Panc1 (cell line): ENCODE measurements at regions not wholly inside any gene's neighbourhood (a gene's known extent, or its start where the extent isn't known, plus 50 kb on each side); places are given as distances from the start of the nearest gene placed in this dataset.

ENCODE experiments used
- ATAC-seq: fragments of 200-7000 bp; cut with Tn5 transposase; 2 replicates; pipeline ENCODE4 v1.9.1; 2020; ENCODE audit warnings: mild to moderate bottlenecking, moderate library complexity
- BruUV-seq: library from RNA; stranded (reverse); fragments of 400-500 nt; replicated peaks from 2 replicates; lab custom pipeline; 2021; lab: Mats Ljungman, UMichigan
- CTCF ChIA-PET: fragments of 300-600 bp; sonication (Branson Sonifier 250); formaldehyde crosslinking; loops from one replicate; lab custom pipeline; 2022; ENCODE audit warnings: antibody characterized with exemption; lab: Charles Lee
- POLR2A ChIA-PET: fragments of 300-600 bp; sonication (Branson Sonifier 250); formaldehyde crosslinking; loops from one replicate; lab custom pipeline; 2022; ENCODE audit warnings: antibody characterized with exemption; lab: Charles Lee
- DNase-seq: peaks from one replicate; pipeline ENCODE4 v3.0.0-alpha.2; 2010; ENCODE audit warnings: low read depth, low spot score
- H3K27ac ChIP-seq: 2 replicates; pipeline ENCODE4 v1.5.1; 2011; ENCODE audit warnings: mild to moderate bottlenecking, low read length, inconsistent platforms
- H3K27me3 ChIP-seq: fragments of 200-500 bp; sonication (Bioruptor generic); 2 replicates; pipeline ENCODE4 v1.6.0; 2014; ENCODE audit warnings: low read length, inconsistent platforms; ENCODE audit not compliant: control insufficient read depth, insufficient read depth
- H3K36me3 ChIP-seq: fragments of 200-500 bp; sonication (Bioruptor generic); 2 replicates; pipeline ENCODE4 v1.5.1; 2014; ENCODE audit warnings: inconsistent platforms, mild to moderate bottlenecking, low read length, moderate library complexity; ENCODE audit not compliant: control insufficient read depth, insufficient read depth
- H3K4me1 ChIP-seq: 2 replicates; pipeline ENCODE4 v1.5.1; 2011; ENCODE audit warnings: inconsistent platforms, mild to moderate bottlenecking, low read length, moderate library complexity; ENCODE audit not compliant: control insufficient read depth, insufficient read depth
- H3K4me3 ChIP-seq, 2 experiments: 2 replicates each; pipeline ENCODE4 v1.5.1; 2011 to 2012; ENCODE audit warnings: low read depth in 2 of 2, low read length in 2 of 2, mild to moderate bottlenecking in 2 of 2, inconsistent platforms in 1 of 2, moderate library complexity in 1 of 2
- H3K9me3 ChIP-seq: fragments of 200-500 bp; sonication (Bioruptor generic); 2 replicates; pipeline ENCODE4 v1.5.1; 2014; ENCODE audit warnings: low read depth, mild to moderate bottlenecking, inconsistent platforms, low read length, moderate library complexity; ENCODE audit not compliant: control insufficient read depth, insufficient read depth
- POLR2AphosphoS5 ChIP-seq: IDR thresholded peaks from 2 replicates; pipeline ENCODE4 v1.6.1; 2012; ENCODE audit warnings: mild to moderate bottlenecking, low read depth, low read length, moderate library complexity
- SIN3A ChIP-seq: IDR thresholded peaks from 2 replicates; pipeline ENCODE4 v1.6.1; 2012; ENCODE audit warnings: low read depth, mild to moderate bottlenecking, low read length, moderate library complexity, borderline replicate concordance; ENCODE audit not compliant: insufficient read depth
- TCF7L2 ChIP-seq: IDR thresholded peaks from 2 replicates; pipeline ENCODE4 v1.6.1; 2011; ENCODE audit warnings: mild to moderate bottlenecking, low read depth, low read length, inconsistent platforms
- in situ Hi-C: cut with HindIII; loops from 2 replicates; pipeline ENCODE4 v1.10.0; 2016; ENCODE audit warnings: low sequenced_read_pairs, low pct_unique_long_range_greater_than_20kb
- intact Hi-C: fragments of 100-400 bp; cut with micrococcal nuclease; formaldehyde crosslinking; loops from one replicate; pipeline ENCODE4 v1.10.0; 2022; ENCODE audit not compliant: unreplicated experiment
- TF ChIP-seq, protein P1 (sequence below): fragments of 450-650 bp; IDR thresholded peaks from 2 replicates; pipeline ENCODE4 v1.5.1; 2017; ENCODE audit warnings: mild to moderate bottlenecking
- TF ChIP-seq, protein P2 (sequence below), 2 experiments: IDR thresholded peaks; 2 replicates each; pipeline ENCODE4 v1.6.1; 2011 to 2012; ENCODE audit warnings: low read depth in 2 of 2, control low read depth in 1 of 2, low read length in 1 of 2, mild to moderate bottlenecking in 1 of 2, moderate library complexity in 1 of 2; ENCODE audit not compliant: insufficient read depth in 1 of 2

DNA sequence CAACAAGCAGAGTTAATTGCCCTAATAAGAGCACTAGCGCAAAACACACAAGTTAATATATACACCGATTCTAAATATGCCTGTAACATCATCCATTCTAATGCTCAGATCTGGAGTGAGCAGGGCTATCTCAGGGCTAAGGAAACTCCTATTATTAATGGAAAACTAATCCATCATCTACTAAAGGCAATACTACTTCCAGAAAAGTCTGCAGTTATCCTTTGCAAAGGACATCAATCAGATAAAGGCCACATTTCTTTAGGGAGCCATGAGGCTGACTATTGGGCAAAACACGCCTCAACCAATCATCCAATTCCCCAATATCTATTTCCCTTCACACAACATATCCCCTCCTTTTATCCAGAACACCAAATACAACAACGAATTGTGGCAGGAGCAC, 1032.3 kb upstream of the NUDT12 start:
- Histone ChIP-seq H3K27ac (no peak overlapping the region), H3K4me1 (no peaks in the 10 kb centered on the region), H3K4me3 (no peak overlapping the region), H3K36me3 (no peaks in the 10 kb centered on the region), H3K9me3 (peaks cover 7% of the 10 kb centered on the region; the same call in 1 of the 2 replicates), H3K27me3 (no peaks in the 10 kb centered on the region)
- TF ChIP-seq, protein P1, sequence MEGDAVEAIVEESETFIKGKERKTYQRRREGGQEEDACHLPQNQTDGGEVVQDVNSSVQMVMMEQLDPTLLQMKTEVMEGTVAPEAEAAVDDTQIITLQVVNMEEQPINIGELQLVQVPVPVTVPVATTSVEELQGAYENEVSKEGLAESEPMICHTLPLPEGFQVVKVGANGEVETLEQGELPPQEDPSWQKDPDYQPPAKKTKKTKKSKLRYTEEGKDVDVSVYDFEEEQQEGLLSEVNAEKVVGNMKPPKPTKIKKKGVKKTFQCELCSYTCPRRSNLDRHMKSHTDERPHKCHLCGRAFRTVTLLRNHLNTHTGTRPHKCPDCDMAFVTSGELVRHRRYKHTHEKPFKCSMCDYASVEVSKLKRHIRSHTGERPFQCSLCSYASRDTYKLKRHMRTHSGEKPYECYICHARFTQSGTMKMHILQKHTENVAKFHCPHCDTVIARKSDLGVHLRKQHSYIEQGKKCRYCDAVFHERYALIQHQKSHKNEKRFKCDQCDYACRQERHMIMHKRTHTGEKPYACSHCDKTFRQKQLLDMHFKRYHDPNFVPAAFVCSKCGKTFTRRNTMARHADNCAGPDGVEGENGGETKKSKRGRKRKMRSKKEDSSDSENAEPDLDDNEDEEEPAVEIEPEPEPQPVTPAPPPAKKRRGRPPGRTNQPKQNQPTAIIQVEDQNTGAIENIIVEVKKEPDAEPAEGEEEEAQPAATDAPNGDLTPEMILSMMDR, result no peak
- TF ChIP-seq TCF7L2, result 0 out of 2 replicates have a peak, but pooled peaks have one; percentile 25
- POLR2A ChIA-PET, result no interaction called here
- intact Hi-C loops (no loop called here), in situ Hi-C loops (no loop called here)
- ATAC-seq (no peak), DNase-seq (no peak)
- CTCF ChIA-PET, result no interaction called here
- no TSS peak for BruUV-seq

GRCh38 chr5:104576677-104577076, 1014.1 kb upstream of the NUDT12 start:
- intact Hi-C loops, result no loop called here
- no peaks in the 10 kb centered on the region for H3K4me1 ChIP-seq
- CTCF ChIA-PET, result no interaction called here
- H3K4me3 ChIP-seq, result no peak overlapping the region
- H3K27ac ChIP-seq, result no peak overlapping the region
- no peaks in the 10 kb centered on the region for H3K9me3 ChIP-seq
- in situ Hi-C loops, result no loop called here
- H3K27me3 ChIP-seq, result no peaks in the 10 kb centered on the region
- DNase-seq, result no peak
- TF ChIP-seq, protein P1, result no peak
- TF ChIP-seq, protein P2, sequence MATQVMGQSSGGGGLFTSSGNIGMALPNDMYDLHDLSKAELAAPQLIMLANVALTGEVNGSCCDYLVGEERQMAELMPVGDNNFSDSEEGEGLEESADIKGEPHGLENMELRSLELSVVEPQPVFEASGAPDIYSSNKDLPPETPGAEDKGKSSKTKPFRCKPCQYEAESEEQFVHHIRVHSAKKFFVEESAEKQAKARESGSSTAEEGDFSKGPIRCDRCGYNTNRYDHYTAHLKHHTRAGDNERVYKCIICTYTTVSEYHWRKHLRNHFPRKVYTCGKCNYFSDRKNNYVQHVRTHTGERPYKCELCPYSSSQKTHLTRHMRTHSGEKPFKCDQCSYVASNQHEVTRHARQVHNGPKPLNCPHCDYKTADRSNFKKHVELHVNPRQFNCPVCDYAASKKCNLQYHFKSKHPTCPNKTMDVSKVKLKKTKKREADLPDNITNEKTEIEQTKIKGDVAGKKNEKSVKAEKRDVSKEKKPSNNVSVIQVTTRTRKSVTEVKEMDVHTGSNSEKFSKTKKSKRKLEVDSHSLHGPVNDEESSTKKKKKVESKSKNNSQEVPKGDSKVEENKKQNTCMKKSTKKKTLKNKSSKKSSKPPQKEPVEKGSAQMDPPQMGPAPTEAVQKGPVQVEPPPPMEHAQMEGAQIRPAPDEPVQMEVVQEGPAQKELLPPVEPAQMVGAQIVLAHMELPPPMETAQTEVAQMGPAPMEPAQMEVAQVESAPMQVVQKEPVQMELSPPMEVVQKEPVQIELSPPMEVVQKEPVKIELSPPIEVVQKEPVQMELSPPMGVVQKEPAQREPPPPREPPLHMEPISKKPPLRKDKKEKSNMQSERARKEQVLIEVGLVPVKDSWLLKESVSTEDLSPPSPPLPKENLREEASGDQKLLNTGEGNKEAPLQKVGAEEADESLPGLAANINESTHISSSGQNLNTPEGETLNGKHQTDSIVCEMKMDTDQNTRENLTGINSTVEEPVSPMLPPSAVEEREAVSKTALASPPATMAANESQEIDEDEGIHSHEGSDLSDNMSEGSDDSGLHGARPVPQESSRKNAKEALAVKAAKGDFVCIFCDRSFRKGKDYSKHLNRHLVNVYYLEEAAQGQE (IDR thresholded peaks at IDR 0.05; ENCODE audit: insufficient read depth in 1 of 2, low read depth in 2 of 2, low read length in 1 of 2), result no peak
- TF ChIP-seq SIN3A (no peak), TCF7L2 (no peak), POLR2AphosphoS5 (no peak)
- BruUV-seq, result no TSS peak
- H3K36me3 ChIP-seq, result no peaks in the 10 kb centered on the region
- no peak for ATAC-seq
- POLR2A ChIA-PET, result no interaction called here
